Loucy (cell line): ENCODE measurements at regions not wholly inside any gene's neighbourhood (a gene's known extent, or its start where the extent isn't known, plus 50 kb on each side); places are given as distances from the start of the nearest gene placed in this dataset.

ENCODE experiments used
- H2AFZ ChIP-seq: fragments of 200-600 bp; sonication (generic); 2 replicates; pipeline ENCODE4 v1.6.0; 2016; ENCODE audit warnings: antibody characterized with exemption, mild to moderate bottlenecking, low read length, moderate library complexity
- H3F3A ChIP-seq: fragments of 200-600 bp; 2 replicates; pipeline ENCODE4 v1.6.0; 2016; ENCODE audit warnings: antibody characterized with exemption, low read depth, mild to moderate bottlenecking
- H3K27me3 ChIP-seq: fragments of 200-600 bp; sonication (generic); 2 replicates; pipeline ENCODE4 v1.6.1; 2014; ENCODE audit warnings: low read length, mild to moderate bottlenecking; ENCODE audit not compliant: insufficient read depth, poor library complexity, severe bottlenecking
- H3K36me3 ChIP-seq: fragments of 200-600 bp; sonication (generic); 2 replicates; pipeline ENCODE4 v1.6.1; 2016; ENCODE audit warnings: low read length; ENCODE audit not compliant: insufficient read depth
- H3K4me1 ChIP-seq: fragments of 200-600 bp; sonication (generic); 2 replicates; pipeline ENCODE4 v1.5.1; 2014; ENCODE audit warnings: low read length, mild to moderate bottlenecking; ENCODE audit not compliant: insufficient read depth, poor library complexity, severe bottlenecking
- H3K4me2 ChIP-seq: fragments of 200-600 bp; sonication (generic); 2 replicates; pipeline ENCODE4 v1.6.0; 2014; ENCODE audit warnings: antibody characterized with exemption, low read length, low read depth, mild to moderate bottlenecking; ENCODE audit not compliant: poor library complexity, severe bottlenecking
- H3K4me3 ChIP-seq: fragments of 200-600 bp; sonication (generic); 2 replicates; pipeline ENCODE4 v1.5.1; 2014; ENCODE audit warnings: low read length, mild to moderate bottlenecking, mixed read lengths; ENCODE audit not compliant: poor library complexity, severe bottlenecking
- H3K79me2 ChIP-seq: fragments of 200-600 bp; sonication (generic); 2 replicates; pipeline ENCODE4 v1.6.1; 2014; ENCODE audit warnings: low read length; ENCODE audit not compliant: insufficient read depth
- H3K9ac ChIP-seq: fragments of 200-600 bp; sonication (generic); 2 replicates; pipeline ENCODE4 v1.6.0; 2014; ENCODE audit warnings: mild to moderate bottlenecking, low read depth, low read length, moderate library complexity; ENCODE audit not compliant: poor library complexity, severe bottlenecking
- H3K9me2 ChIP-seq: fragments of 200-600 bp; sonication (generic); replicated peaks from 2 replicates; pipeline ENCODE4 v1.6.1; 2016; ENCODE audit warnings: low read depth, low read length, mixed read lengths
- H3K9me3 ChIP-seq: fragments of 200-600 bp; sonication (generic); 2 replicates; pipeline ENCODE4 v1.6.1; 2014; ENCODE audit warnings: mild to moderate bottlenecking, antibody characterized with exemption, low read length, low read depth; ENCODE audit not compliant: insufficient read depth
- H4K20me1 ChIP-seq: fragments of 200-600 bp; sonication (generic); 2 replicates; pipeline ENCODE4 v1.6.0; 2014; ENCODE audit warnings: antibody characterized with exemption, low read length, mild to moderate bottlenecking; ENCODE audit not compliant: insufficient read depth, poor library complexity, severe bottlenecking
- EZH2phosphoT487 ChIP-seq: fragments of 200-600 bp; IDR thresholded peaks from 2 replicates; pipeline ENCODE4 v1.6.1; 2018; ENCODE audit warnings: antibody characterized with exemption, mild to moderate bottlenecking, moderate library complexity, borderline replicate concordance
- TF ChIP-seq, protein P1 (sequence below): fragments of 200-600 bp; sonication (generic); conservative IDR thresholded peaks from 2 replicates; pipeline ENCODE4 v1.5.1; 2014; ENCODE audit warnings: mild to moderate bottlenecking, antibody characterized with exemption, low read length

DNA sequence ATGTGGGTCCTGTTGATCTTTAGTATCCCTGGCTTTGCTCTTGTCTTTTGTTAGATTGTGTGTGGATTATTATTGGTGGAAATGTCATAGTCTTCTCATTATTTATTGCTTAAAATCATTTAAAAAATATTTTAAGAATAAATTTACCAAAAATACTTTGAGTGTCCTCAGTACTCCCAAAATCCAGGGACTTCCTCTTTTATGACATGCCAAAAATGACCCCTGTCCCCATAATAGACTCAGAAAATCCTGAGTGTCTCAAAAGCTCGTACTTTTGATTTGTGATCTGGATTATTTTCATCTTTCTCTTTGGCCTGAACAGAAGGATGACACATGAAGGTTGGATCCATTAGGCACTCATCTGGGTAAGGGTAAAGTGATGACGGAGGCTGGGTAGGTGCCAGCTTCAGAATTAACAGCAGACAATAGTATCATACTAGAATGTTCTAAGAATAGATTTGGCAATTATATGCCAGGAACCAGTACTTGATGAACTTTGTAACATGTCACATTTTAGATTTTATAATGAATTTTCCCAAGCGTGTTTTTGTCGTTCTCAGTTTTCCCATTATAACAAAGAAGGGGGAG lies 602.2 kb upstream of the CDH8 start:
- Histone ChIP-seq H3K9me2 (no peaks in the 10 kb centered on the region), H3K4me3 (no peak overlapping the region), H3F3A (no peaks in the 10 kb centered on the region), H3K79me2 (no peaks in the 10 kb centered on the region), H3K4me2 (no peak overlapping the region), H2AFZ (no peak overlapping the region), H3K36me3 (no peaks in the 10 kb centered on the region), H4K20me1 (no peaks in the 10 kb centered on the region), H3K9ac (no peak overlapping the region), H3K4me1 (no peaks in the 10 kb centered on the region), H3K9me3 (no peaks in the 10 kb centered on the region; the same call in 1 of the 2 replicates), H3K27me3 (no peaks in the 10 kb centered on the region)
- TF ChIP-seq, protein P1, sequence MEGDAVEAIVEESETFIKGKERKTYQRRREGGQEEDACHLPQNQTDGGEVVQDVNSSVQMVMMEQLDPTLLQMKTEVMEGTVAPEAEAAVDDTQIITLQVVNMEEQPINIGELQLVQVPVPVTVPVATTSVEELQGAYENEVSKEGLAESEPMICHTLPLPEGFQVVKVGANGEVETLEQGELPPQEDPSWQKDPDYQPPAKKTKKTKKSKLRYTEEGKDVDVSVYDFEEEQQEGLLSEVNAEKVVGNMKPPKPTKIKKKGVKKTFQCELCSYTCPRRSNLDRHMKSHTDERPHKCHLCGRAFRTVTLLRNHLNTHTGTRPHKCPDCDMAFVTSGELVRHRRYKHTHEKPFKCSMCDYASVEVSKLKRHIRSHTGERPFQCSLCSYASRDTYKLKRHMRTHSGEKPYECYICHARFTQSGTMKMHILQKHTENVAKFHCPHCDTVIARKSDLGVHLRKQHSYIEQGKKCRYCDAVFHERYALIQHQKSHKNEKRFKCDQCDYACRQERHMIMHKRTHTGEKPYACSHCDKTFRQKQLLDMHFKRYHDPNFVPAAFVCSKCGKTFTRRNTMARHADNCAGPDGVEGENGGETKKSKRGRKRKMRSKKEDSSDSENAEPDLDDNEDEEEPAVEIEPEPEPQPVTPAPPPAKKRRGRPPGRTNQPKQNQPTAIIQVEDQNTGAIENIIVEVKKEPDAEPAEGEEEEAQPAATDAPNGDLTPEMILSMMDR = no peak
- TF ChIP-seq EZH2phosphoT487 = no peak

DNA sequence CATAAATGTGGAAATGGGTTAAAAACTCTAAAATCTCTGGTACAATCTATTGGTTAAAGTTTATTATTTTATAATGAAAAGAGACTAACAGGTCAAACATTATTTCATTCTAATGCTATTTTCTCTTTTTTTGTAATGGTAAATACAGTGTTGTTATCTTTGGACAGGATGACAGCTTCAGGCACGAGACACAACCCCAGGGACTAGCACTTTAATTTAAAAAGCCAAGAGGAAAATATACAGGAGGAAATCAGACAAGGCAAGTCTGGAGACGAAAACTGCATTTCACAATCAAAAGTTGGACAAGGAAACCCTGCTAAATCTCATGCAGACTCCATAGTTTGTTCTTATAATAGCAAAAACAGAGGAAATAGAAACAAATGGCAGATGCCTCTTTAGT lies 589.1 kb upstream of the CDH8 start:
- Histone ChIP-seq H3F3A (no peaks in the 10 kb centered on the region), H3K79me2 (no peaks in the 10 kb centered on the region), H3K9me2 (no peaks in the 10 kb centered on the region), H3K27me3 (no peaks in the 10 kb centered on the region), H3K4me1 (no peaks in the 10 kb centered on the region), H4K20me1 (no peaks in the 10 kb centered on the region), H3K4me3 (no peak overlapping the region), H3K36me3 (no peaks in the 10 kb centered on the region), H2AFZ (no peak overlapping the region), H3K4me2 (no peak overlapping the region), H3K9ac (no peak overlapping the region), H3K9me3 (no peaks in the 10 kb centered on the region)
- TF ChIP-seq, protein P1 = no peak
- no peak for TF ChIP-seq EZH2phosphoT487

DNA sequence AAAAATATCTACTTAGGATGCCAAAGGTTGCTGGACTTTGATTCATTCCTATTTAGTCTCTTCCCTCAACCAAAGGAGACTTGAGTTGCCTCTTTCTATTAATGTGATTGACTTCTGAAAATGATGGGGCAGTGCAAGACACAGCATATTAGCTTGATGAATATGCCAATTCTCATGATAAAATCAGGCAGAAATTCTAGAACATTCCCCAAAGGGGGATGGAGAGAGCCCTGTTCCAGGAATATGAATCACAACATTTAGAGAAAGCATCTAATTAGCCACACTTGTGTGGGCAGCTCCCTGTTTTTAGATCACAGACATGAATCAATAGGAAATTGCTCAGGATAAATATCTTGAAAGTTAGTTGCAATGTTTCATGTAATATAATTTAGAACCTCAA lies 584.0 kb upstream of the CDH8 start:
- Histone ChIP-seq H3K9me2 (no peaks in the 10 kb centered on the region), H3K27me3 (no peaks in the 10 kb centered on the region), H3K9ac (no peak overlapping the region), H2AFZ (no peak overlapping the region), H3K79me2 (no peaks in the 10 kb centered on the region), H3K9me3 (no peaks in the 10 kb centered on the region), H3K36me3 (no peaks in the 10 kb centered on the region), H4K20me1 (no peaks in the 10 kb centered on the region), H3K4me3 (no peak overlapping the region), H3K4me2 (no peak overlapping the region), H3F3A (no peaks in the 10 kb centered on the region), H3K4me1 (no peaks in the 10 kb centered on the region)
- TF ChIP-seq, protein P1 = no peak
- no peak for TF ChIP-seq EZH2phosphoT487
